HK-2 (cell line): ENCODE measurements at regions not wholly inside any gene's neighbourhood (a gene's known extent, or its start where the extent isn't known, plus 50 kb on each side); places are given as distances from the start of the nearest gene placed in this dataset.
"Not testable (repeated sequence)": the region's sequence is repeated elsewhere in the genome, so short reads cannot be mapped to it uniquely, and the experiment has no call there.

Experiments
- DNase-seq: peaks from one replicate; pipeline ENCODE4 v3.0.0-alpha.2; 2018; ENCODE audit not compliant: unreplicated experiment

DNA sequence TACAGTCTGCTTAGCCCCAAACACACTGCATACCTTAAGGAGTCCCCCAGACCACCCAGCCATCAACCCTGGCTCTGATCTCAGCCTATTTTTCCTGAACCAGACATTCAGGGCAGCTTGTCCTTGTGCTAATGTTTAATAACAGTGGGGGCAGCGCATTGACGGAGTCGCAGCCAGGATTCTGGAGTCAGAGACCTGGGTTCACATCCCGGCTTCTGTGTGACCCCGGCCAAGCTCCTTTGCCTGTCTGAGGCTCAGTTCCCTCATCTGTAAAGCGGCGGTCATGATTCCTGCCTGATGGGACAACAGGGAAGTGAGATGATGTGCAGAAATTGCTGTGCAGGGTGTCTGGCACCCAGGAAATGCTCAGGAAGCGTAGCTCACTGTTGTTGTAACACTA, 63.1 kb downstream of the MATN1 start:
- no peak for DNase-seq

DNA sequence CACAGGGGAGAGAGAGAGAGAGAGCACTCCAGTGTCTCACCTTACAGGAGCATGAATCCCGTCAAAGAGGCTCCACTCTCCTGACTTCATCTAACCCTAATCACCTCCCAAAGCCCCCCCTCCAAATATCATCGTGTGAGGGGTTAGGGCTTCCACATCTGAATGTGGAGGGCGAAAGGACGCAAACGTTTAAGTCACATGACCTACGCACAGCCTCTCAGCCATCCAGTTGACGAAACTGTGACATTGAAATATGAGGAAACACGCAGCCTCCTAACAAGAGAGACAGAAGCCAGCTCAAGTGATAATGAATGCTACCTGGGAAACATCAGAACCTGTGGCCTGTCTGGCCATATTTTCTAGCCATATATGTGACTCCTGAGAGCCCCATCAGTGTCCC, 63.7 kb downstream of the MATN1 start:
- no peak for DNase-seq

GRCh38 chr1:30658375-30658774, 65.0 kb downstream of the MATN1 start:
- DNase-seq, result not testable (repeated sequence)

DNA sequence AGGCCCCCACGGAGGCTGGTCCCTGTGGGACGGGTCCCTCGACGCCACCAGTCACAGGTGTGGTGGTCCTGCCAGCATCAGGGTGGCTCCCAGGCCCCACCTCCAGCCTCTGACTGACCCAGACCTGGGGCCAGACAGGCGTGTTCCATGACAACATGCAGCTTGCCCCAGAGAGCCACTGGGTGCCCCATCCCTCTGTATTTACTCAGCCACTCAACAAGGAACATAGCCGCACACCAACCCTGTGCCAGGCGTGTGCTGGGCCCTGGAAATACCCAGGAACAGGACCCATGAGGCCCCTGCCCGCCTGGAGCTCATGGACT, 65.4 kb downstream of the MATN1 start:
- no peak for DNase-seq

DNA sequence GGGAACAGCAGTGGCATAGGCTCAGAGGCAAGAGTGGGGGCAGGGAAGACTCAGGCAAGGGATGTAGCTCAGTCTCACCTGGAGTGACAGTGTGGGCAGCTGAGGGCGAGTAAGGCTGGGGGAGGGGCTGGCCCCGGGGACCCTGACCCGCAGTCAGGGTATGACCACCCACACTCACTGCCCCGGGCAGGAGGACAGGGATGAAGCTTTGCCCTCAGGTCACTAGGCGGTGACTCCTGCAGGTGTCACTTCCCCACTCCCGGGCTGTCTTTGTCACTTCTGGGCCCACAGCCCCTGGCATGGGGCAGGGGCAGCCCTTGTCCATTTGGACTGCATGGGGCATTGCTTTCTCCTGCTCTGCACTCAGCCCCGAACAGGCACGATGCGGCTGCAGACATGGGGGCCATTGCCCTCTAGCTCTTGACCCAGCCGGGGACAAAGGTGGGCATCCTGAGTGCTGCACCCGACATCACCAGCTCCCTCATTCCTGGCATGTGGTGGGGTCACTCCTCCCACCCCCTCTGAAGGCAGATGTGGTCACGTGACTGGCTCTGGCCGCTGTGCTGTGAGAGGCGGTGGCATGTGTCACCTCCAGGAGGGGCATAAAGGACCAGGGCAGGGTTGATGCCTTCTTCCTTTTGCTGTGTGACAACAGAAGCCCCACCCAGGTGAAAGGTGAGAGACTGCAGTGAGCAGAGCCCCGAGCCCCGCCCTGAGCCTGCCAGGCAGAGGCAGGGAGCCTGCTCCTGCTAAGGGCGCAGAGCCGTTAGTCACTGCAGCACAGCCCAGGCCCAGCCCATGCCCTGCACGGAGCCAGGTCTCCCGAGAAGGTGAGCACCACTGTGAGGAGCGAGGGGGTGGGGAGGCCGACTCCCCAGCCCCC, 66.0 kb downstream of the MATN1 start:
- DNase-seq, result no peak

DNA sequence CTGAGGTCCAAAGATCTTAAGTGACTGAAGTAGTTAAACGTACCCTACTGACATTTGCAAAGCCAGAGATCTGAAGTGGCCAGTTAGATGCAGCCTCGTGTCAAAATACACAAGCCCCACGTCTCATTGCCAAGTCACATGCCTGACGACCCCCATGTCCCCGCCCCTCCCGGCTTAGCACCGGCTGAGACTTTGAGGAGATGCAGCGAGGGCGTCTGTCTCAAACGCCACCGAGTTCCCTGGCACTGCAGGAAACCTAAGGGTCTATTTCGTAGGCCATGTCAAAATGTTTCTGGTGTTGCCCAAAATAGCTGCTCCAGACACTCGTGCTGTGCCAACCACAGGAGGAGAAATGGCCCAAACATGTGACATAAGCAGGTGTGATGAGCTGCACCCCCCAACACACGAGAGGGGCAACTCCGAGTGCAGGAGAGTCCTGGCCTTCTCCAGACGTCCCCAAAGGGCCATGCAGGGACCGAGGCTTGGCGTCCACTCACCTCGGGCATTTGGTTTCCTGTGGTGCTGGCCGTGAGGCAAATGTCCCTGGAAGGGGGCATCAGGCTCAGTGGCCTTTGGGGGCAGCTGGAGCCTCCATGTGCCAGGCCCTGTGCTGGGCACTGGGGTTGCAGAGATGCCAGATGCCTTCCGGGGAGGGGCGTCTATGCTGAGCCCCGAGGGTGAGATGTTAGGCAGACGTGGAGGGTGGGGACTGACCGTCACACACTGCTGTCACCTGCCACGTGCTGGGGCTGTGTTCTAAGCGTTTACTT, 67.0 kb downstream of the MATN1 start:
- DNase-seq, result no peak

DNA sequence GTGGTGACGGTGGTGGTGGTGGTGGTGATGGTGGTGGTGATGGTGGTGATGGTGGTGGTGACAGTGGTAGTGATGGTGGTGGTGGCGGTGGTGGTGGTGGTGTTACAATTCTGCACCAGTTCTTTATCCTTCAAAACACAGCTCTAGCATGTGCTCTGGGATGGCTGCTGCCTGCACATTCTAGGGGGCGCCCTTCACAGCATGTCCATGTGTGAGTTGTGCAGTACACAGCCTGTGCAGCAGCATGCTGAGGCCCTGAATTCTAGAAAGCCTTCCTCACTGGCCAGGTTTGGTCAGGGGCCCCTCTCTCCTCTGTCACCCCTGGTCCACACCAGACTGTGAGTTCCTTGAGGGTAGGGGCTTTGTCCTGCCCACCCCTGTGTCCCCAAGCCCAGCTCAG, 67.7 kb downstream of the MATN1 start:
- no peak for DNase-seq

DNA sequence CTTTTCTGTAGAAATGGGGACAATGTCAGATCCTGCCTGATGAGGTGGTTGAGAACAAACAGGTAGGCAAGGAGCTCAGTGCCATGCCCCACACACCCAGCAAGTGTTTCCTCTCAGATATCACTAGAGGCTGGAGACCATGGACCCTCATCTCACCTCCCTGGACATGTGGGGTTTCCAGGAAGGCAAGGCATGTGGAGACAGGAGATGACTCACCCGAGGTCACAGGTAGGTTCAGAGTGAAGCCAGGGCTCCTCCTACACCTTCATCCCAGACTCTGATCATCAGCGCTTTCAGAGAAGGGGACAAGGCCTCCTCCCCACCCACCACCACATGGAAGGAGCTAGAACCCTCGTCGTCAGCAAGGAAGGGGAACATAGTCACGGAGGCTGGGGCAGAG, 69.2 kb downstream of the MATN1 start:
- DNase-seq, result no peak

DNA sequence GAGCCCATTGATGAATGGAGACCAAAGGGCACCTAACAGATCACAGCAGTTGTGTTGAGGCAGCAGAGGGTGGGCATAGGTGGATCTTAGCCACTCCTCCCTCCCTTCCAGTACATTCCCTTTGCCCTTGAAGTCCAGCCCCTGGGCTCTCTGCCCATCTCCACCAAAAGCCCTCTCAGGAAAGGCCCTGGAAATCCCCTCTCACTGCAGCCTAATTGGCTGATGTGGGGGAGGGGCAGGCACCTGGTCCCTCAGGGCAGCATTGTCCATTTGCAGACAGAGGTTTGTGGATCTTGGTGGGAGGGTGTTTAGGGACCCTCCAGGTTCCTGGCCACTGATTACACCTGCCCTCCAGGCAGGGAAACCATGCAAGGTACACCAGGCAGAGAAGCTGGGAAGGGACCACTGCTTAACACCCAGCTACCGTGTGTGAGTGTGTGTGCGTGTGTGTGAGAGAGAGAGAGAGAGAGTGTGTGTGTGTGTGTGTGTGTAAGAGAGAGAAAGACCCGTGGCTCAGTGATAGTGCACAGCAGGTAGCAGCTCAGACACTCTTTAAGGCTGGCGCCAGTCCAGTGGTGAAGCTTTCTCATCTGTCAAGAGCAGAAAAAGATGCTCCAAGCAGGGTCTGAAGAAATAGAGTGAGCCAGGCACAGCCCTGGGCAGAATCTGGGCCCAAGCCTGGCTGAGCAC, 71.1 kb downstream of the MATN1 start:
- DNase-seq, result no peak

- not testable (repeated sequence) for DNase-seq
Measured at GRCh38 chr1:30651395-30651794, 72.0 kb downstream of the MATN1 start.

- no peak for DNase-seq
Measured at GRCh38 chr1:30650968-30651320, 72.4 kb downstream of the MATN1 start.

DNA sequence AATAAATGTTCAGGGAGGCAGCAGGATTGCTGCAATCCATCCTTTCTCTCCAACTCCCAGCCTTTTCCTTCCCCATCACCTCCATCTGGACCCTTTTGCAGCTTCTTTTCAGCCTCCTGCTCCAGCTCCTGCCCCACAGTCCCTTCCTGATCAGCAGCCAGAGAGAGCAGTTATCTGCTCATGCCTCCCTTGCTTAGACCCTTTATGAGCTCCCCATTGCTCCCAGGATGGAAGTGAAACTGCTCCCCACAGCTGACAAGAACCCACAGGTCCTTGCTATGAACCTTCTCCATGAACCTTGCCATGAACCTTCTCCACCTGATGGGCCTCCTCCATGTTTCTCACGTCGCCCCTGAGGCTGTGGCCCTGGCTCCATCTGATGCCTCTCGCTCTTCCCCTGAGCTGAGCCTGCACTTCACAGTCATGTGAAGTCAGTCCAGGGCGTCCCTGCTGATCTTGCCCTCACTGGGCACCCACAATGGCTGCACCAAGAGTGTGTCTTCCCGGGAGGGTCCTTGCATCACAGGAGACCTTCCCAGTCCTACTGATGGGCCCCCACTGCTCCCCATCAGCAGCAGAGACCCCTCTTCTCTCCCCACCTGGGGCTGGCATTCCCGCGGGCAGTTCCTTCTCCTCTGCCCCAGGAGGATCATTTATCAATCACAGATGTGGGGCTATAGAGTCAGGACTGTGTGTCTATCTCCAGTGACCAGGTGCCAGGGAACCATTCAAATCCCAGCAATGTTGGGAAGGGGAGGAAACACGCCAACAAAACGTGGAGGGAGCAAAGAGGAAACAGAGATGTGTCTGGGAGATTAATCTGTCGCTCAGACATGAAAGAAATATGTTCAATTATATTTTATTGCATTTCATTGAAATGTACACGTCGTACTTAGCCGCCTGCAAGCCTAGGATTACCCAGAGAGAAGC, 73.1 kb downstream of the MATN1 start:
- no peak for DNase-seq

- DNase-seq, result no peak
Measured at GRCh38 chr1:30649321-30649991, 73.9 kb downstream of the MATN1 start.

DNA sequence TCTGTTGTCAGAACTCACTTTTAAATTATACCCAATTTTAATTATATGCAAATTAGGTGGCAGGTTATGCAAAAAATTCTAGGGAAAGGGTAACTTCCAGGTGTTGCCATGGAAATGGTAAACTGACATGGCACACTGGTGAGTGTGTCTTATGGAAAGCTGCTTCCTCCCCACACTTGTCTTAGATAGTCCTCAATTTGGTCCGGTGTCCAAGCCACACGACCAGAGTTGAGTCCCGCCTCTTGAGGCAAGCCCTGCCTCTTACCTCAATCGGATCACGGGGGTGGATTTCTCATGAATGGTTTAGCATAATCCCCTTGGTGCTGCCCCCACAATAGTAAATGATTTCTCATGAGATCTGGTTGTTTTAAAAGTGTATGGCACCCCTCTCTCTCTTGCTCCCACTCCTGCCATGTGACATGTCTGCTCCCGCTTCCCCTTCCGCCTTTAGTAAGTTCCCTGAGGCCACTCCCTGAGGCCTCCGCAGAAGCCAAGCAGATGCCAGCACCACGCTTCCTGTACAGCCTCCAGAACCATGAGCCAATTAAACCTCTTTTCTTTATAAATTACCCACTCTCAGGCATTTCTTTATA, 74.9 kb downstream of the MATN1 start:
- no peak for DNase-seq

- no peak for DNase-seq
Measured at GRCh38 chr1:30645807-30646206, 77.6 kb downstream of the MATN1 start.

GRCh38 chr1:30642391-30643120, 80.8 kb downstream of the MATN1 start:
- DNase-seq, result no peak

DNA sequence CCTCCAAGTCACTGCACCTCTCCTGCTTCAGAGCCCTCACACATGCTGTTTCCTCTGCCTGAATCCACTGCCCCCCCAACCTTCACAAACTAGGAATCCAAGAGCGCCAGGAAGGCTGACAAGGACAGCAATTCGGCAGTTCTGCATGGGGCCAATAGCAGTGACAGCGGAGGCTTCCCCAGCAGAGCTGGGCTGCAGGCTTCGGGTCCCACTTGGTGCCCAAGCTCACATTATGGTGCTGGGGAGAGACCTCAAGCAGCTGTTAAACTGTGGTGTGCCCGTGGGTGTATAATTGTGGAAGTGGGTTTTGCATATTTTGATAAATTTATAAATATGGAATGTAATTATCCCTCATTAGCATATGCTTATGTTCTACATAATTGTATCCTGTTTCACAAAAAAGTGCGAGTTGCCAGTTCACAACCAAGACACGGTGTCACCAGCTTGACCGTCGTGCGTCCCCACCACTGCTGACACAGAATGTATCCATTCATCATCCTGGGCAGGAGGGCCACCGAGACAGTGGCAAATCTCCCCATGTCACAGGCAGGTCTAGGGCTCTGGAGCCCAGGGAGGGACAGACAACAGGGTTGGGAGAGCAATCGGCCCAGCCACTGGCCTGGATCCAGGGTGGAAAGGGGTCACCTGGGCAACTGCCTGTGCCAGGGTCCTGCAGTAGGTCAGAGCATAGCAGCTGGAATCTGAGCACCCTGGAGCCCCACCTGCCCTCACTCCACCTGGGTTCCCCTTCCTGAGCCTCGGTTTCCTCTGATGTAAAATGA, 81.6 kb downstream of the MATN1 start:
- no peak for DNase-seq

GRCh38 chr1:30639881-30640452, 83.4 kb downstream of the MATN1 start:
- DNase-seq, result no peak

GRCh38 chr1:30638811-30639210, 84.6 kb downstream of the MATN1 start:
- DNase-seq, result no peak
